GM23338 (cell line): ENCODE measurements at regions not wholly inside any gene's neighbourhood (a gene's known extent, or its start where the extent isn't known, plus 50 kb on each side); places are given as distances from the start of the nearest gene placed in this dataset.

Experiments used
- POLR2AphosphoS5 ChIP-seq: IDR thresholded peaks from 2 replicates; pipeline ENCODE4 v1.6.1; 2016; ENCODE audit warnings: antibody characterized with exemption, low read depth
- TF ChIP-seq, protein P1 (sequence below), 2 experiments: fragments of 200-600 bp in 1 of 2; sonication (generic) in 1 of 2; conservative IDR thresholded peaks; 2 replicates each; pipeline versions ENCODE4 v1.5.1 to v1.6.1; 2016 to 2017; ENCODE audit warnings: antibody characterized with exemption in 2 of 2, low read depth in 2 of 2, mild to moderate bottlenecking in 2 of 2, moderate library complexity in 1 of 2

DNA sequence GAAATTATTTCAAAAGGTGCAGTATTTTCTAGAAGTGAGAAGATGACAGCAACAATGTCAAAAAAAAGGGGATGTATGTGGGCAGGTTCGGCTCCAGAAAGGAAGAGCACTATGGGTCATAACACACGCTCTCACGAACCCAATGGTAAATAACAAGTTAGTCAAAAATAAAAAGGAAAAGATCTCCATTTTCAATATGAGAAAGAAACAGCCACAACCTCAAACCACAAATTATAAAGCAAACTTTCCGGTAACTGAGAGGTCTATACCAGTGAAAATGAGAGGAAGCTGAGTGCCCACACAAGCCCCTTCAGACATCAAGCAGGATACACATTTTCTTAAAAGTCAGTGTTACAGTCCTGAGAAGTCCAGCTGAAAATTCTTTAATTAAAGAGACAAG is 398.5 kb upstream of the RPS23 start:
- TF ChIP-seq, protein P1, sequence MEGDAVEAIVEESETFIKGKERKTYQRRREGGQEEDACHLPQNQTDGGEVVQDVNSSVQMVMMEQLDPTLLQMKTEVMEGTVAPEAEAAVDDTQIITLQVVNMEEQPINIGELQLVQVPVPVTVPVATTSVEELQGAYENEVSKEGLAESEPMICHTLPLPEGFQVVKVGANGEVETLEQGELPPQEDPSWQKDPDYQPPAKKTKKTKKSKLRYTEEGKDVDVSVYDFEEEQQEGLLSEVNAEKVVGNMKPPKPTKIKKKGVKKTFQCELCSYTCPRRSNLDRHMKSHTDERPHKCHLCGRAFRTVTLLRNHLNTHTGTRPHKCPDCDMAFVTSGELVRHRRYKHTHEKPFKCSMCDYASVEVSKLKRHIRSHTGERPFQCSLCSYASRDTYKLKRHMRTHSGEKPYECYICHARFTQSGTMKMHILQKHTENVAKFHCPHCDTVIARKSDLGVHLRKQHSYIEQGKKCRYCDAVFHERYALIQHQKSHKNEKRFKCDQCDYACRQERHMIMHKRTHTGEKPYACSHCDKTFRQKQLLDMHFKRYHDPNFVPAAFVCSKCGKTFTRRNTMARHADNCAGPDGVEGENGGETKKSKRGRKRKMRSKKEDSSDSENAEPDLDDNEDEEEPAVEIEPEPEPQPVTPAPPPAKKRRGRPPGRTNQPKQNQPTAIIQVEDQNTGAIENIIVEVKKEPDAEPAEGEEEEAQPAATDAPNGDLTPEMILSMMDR (conservative IDR thresholded peaks at IDR 0.05; ENCODE audit: low read depth in 2 of 2) = no peak
- no peak for TF ChIP-seq POLR2AphosphoS5
